HG03280 (cell line): ENCODE measurements at regions not wholly inside any gene's neighbourhood (a gene's known extent, or its start where the extent isn't known, plus 50 kb on each side); places are given as distances from the start of the nearest gene placed in this dataset.
"Not testable (repeated sequence)": the region's sequence is repeated elsewhere in the genome, so short reads cannot be mapped to it uniquely, and the experiment has no call there.

ENCODE experiments used
- ATAC-seq: cut with Tn5 transposase; IDR thresholded peaks from one replicate; pipeline ENCODE4 v1.9.1; 2021; ENCODE audit warnings: mild to moderate bottlenecking, moderate library complexity; ENCODE audit not compliant: unreplicated experiment

DNA sequence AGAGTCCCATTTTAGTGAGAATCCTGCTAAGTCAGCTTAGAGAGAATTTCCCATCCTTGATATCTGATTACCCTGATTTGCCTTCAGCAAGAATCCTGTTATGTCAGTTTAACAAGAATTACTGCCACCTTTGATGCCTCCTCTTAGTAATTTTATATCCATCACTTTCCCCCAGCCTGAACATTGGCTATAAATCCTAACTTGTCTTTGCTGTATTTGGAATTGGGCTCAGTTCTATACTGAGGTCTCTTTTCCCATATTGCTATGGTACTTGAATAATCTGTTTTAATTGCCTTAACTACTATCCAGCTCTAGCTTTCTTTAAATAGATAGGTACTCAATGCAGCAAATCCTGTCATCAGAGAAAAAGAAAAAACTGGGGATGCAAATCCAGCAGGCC lies 842.0 kb upstream of the ADAMTS5 start:
- ATAC-seq = no peak

GRCh38 chr21:27807596-27807995 lies 840.7 kb upstream of the ADAMTS5 start:
- ATAC-seq = no peak

- no peak for ATAC-seq
Measured at GRCh38 chr21:27806281-27806680, 839.4 kb upstream of the ADAMTS5 start.

GRCh38 chr21:27805696-27806095 lies 838.8 kb upstream of the ADAMTS5 start:
- ATAC-seq = no peak

- ATAC-seq = no peak
Measured at GRCh38 chr21:27804515-27804914, 837.6 kb upstream of the ADAMTS5 start.

GRCh38 chr21:27803571-27803970 lies 836.7 kb upstream of the ADAMTS5 start:
- ATAC-seq = no peak

DNA sequence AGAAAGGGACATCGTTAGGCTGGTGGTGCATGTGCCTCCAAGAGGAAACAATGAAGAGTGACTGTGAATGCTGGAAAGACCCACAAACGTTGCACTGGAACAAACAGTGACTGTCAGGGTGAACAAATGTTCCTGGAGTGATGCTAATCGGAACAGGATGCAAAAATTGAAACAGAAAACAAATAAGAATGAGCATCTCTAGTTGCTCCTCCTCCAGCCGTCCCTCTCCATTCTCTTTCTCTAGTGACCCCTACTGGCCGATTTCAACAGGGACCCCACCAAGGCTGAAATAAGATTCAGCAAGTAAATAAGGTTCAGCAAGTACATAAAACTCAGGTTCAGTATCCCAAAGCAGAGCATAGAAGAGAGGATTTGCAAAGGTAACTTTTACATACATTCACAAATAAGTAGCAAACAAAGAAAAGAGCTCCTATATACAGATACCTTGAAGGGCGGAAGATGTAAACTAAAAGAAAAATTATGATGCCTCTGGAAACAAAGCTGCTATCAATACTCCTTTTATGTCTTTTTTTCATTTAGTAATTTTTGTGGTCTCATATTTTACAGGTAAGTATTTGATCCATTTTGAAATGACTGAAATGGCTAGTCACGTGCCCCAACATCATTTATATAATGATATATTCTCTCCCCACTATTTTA lies 836.1 kb upstream of the ADAMTS5 start:
- ATAC-seq = no peak

DNA sequence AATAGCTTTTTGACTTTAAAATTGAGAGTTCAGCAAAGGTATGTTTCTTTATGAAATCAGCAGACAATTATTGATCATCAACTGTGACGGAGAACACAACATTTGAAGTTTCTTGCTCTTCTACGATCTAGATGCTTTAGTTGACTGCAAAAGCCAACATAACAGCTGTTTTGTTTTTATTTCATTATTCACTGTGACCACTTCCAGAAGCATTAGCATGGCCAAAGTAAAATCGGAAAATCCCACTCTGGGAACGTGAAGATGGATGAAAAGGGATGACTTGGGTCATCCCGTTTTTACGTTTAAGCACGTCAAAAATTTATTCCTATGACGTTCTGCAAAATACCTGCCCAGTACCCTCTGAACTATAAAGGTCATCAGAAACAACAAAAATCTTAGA lies 833.0 kb upstream of the ADAMTS5 start:
- no peak for ATAC-seq

- ATAC-seq = no peak
Measured at GRCh38 chr21:27796106-27796505, 829.2 kb upstream of the ADAMTS5 start.

DNA sequence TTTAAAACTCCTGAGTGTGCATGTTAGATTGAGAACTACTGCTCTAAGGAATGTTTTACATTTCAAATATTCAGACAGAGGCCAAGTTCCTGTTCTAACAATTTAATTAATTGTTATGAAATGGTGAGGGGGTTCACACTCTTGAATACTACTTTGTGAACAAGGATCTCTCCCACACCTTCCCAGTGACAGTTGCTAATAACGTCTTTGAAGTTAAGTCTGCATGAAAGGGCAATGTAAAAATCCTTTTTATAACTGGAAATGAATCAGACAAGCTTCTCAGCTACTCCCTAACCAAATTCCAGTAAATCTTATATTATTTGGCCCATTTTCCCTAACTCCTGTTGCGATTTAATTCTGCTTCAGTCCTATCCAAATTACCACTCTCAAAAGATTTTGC lies 828.5 kb upstream of the ADAMTS5 start:
- ATAC-seq = no peak

- no peak for ATAC-seq
Measured at GRCh38 chr21:27793901-27794300, 827.0 kb upstream of the ADAMTS5 start.

DNA sequence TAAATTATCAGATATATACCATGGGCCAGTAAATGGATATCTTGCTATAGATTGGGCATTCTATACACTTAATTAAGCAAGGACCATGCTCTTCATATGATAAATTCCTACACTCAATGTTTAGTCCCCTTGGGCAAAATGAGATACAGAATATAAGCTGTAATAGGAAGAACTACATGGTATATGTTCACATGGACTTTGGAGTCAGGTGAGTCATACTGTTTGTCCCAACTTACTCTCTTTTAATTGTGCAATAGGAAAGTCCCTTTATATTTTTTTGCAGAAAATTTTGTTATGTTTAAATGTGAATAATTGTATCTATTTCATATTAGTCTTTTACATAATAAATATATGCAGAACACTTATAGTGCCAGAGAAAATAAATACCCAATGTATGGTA lies 820.2 kb upstream of the ADAMTS5 start:
- no peak for ATAC-seq

- no peak for ATAC-seq
Measured at GRCh38 chr21:27779606-27780005, 812.7 kb upstream of the ADAMTS5 start.

DNA sequence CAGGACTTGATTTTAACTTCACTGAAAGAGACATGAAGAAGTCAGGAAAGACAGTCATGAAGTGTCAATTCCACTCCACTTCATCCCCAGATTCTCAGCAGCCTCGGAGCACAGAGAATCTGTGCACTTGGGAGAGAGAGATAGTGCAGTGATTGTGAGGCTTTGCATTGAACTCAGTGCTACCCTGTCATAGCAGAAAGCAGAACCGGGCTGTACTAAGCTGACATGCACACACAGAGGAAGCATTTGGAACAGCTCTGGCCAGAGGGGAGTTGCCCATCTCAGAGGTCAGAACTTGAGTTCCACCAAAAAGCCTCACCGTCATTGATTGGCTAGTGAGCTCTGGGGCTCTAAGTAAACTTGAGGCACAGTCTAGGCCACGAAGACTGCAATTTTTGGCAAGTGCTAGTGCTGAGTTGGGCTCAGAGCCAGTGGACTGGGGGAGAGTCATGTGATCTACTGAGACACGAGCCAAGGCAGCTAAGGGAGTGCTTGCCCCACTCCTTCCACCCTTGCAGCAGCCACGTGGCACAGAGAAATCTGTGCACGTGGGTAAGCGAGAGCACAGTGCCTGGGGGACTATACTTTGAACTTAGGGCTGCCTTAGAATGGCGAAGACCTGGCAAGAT lies 810.2 kb upstream of the ADAMTS5 start:
- ATAC-seq = no peak

DNA sequence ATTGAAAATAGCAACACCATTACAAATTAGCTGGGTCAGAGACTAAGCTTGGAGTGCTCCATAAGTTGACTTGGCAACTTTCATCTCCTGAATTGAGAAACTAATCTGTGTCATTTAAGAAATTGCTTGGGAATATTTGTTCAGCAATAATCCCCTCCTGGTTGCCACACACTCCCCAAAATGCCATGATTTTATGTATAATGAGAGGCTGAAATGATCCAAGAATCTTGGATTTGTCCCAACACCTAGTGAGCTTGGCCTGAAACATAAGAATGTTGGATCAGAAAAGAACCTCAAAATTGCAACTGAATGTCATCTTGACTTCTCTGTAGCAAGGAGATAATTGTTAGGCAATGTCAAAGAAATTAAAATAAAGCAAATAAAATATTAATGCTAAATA lies 805.9 kb upstream of the ADAMTS5 start:
- ATAC-seq = no peak

- no peak for ATAC-seq
Measured at GRCh38 chr21:27771938-27772483, 805.1 kb upstream of the ADAMTS5 start.

DNA sequence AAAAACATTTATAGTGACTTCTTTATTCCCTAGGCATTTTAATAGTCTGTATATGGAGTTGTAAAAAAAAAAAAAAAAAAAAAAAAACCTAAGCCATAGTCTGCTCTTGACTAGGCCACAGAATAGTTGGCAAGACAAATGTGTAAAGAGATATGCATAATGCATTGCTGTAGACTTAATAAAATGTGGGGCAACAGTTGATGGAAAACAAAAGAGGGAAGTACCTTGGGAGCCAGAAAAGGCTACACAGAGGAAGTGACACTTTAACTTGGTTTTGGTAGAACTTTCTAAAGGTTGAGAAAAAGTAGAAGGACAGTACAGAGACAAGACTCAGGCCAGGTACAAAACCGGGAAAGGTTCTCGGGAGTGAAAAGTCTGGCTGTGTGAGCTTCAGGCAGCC lies 802.9 kb upstream of the ADAMTS5 start:
- ATAC-seq = no peak

GRCh38 chr21:27768046-27768637 lies 801.3 kb upstream of the ADAMTS5 start:
- not testable (repeated sequence) for ATAC-seq

DNA sequence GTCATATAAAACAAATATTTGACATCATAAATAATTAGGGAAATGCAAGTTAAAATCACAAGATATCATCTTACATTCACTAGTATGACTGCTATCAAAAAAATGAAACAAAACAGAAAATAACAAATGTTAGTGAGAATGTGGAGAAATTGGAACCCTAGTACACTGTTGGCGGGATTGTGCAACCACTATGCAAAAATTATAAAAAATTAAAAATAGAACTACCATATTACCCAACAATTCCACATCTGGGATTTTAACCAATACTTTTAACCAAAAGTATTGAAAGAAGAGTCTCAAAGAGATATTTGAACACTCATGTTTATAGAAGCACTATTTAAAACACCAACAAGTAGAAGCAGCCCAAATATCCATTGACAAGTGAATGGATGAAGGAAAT lies 797.2 kb upstream of the ADAMTS5 start:
- no peak for ATAC-seq

- ATAC-seq = no peak
Measured at GRCh38 chr21:27761623-27762022, 794.7 kb upstream of the ADAMTS5 start.

GRCh38 chr21:27759820-27760219 lies 792.9 kb upstream of the ADAMTS5 start:
- ATAC-seq = no peak

- ATAC-seq = no peak
Measured at GRCh38 chr21:27759091-27759659, 792.3 kb upstream of the ADAMTS5 start.
